ENCODE measurements at regions not wholly inside any gene's neighbourhood (a gene's known extent, or its start where the extent isn't known, plus 50 kb on each side); places are given as distances from the start of the nearest gene placed in this dataset.

GRCh38 chr17:70555723-70556122, 386.4 kb downstream of the KCNJ2 start:
- Histone ChIP-seq H3K27me3 (ENCODE audit: control insufficient read depth, insufficient read depth, low read length) (peaks cover 2% of the 10 kb centered on the region), H3K27ac (ENCODE audit: low read depth, low read length) (no peak overlapping the region), H3K4me3 (ENCODE audit: low read depth, low read length) (no peak overlapping the region), H3K9me3 (ENCODE audit: control insufficient read depth, insufficient read depth, low read length) (no peaks in the 10 kb centered on the region)
- DNase-seq (ENCODE audit: low read depth, low spot score): no peak
- ChIA-PET CTCF (interaction anchor here (0.6 kb wide), 1 partner anchor 919 kb away, joined by 3 read pairs; no protein-coding TSS in a partner anchor), POLR2A (no interaction called here)
- TF ChIP-seq CTCF (IDR thresholded peaks at IDR 0.05; ENCODE audit: low read depth, low read length): no peak

GRCh38 chr17:70558821-70559220, 389.5 kb downstream of the KCNJ2 start:
- Histone ChIP-seq H3K4me3 (ENCODE audit: low read depth, low read length) (no peak overlapping the region), H3K9me3 (ENCODE audit: control insufficient read depth, insufficient read depth, low read length) (no peaks in the 10 kb centered on the region), H3K27ac (ENCODE audit: low read depth, low read length) (no peak overlapping the region), H3K27me3 (ENCODE audit: control insufficient read depth, insufficient read depth, low read length) (no peaks in the 10 kb centered on the region)
- DNase-seq (ENCODE audit: low read depth, low spot score): no peak
- POLR2A ChIA-PET: no interaction called here
- no peak for TF ChIP-seq CTCF (IDR thresholded peaks at IDR 0.05; ENCODE audit: low read depth, low read length)
- CTCF ChIA-PET: no interaction called here

- Histone ChIP-seq H3K4me3 (ENCODE audit: low read depth, low read length) (no peak overlapping the region), H3K27ac (ENCODE audit: low read depth, low read length) (no peak overlapping the region), H3K27me3 (ENCODE audit: control insufficient read depth, insufficient read depth, low read length) (no peaks in the 10 kb centered on the region), H3K9me3 (ENCODE audit: control insufficient read depth, insufficient read depth, low read length) (no peaks in the 10 kb centered on the region)
- DNase-seq (ENCODE audit: low read depth, low spot score): no peak
- TF ChIP-seq CTCF (IDR thresholded peaks at IDR 0.05; ENCODE audit: low read depth, low read length): no peak
- POLR2A ChIA-PET: no interaction called here
- CTCF ChIA-PET: interaction anchor here (1.4 kb wide), 1 partner anchor 8 kb away, joined by 9 read pairs; no protein-coding TSS in a partner anchor
These were observed 391.1 kb downstream of the KCNJ2 start for GRCh38 chr17:70560471-70560870.

- TF ChIP-seq CTCF (IDR thresholded peaks at IDR 0.05; ENCODE audit: low read depth, low read length): no peak
- POLR2A ChIA-PET: no interaction called here
- Histone ChIP-seq H3K4me3 (ENCODE audit: low read depth, low read length) (no peak overlapping the region), H3K27ac (ENCODE audit: low read depth, low read length) (no peak overlapping the region), H3K27me3 (ENCODE audit: control insufficient read depth, insufficient read depth, low read length) (no peaks in the 10 kb centered on the region), H3K9me3 (ENCODE audit: control insufficient read depth, insufficient read depth, low read length) (no peaks in the 10 kb centered on the region)
- no peak for DNase-seq (ENCODE audit: low read depth, low spot score)
- CTCF ChIA-PET: no interaction called here
These were observed 392.8 kb downstream of the KCNJ2 start for GRCh38 chr17:70562137-70562536.

GRCh38 chr17:70563281-70563820, 394.0 kb downstream of the KCNJ2 start:
- DNase-seq (ENCODE audit: low read depth, low spot score): no peak
- no peak for TF ChIP-seq CTCF (IDR thresholded peaks at IDR 0.05; ENCODE audit: low read depth, low read length)
- CTCF ChIA-PET: interaction anchor here (1.5 kb wide), 1 partner anchor 11 kb away, joined by 4 read pairs; no protein-coding TSS in a partner anchor

More at GRCh38 chr17:70563281-70563820, 394.0 kb downstream of the KCNJ2 start:
- no peaks in the 10 kb centered on the region for H3K9me3 ChIP-seq (ENCODE audit: control insufficient read depth, insufficient read depth, low read length)
- POLR2A ChIA-PET: no interaction called here
- no peaks in the 10 kb centered on the region for H3K27me3 ChIP-seq (ENCODE audit: control insufficient read depth, insufficient read depth, low read length)
- no peak overlapping the region for H3K27ac ChIP-seq (ENCODE audit: low read depth, low read length)
- no peak overlapping the region for H3K4me3 ChIP-seq (ENCODE audit: low read depth, low read length)

All from AG04450 (cell line).